IMR-90 (cell line): ENCODE measurements at regions not wholly inside any gene's neighbourhood (a gene's known extent, or its start where the extent isn't known, plus 50 kb on each side); places are given as distances from the start of the nearest gene placed in this dataset.

Source experiments
- ATAC-seq: fragments of 200-7000 bp; cut with Tn5 transposase; 2 replicates; pipeline ENCODE4 v1.9.1; 2020; ENCODE audit warnings: low read depth, mild to moderate bottlenecking, moderate library complexity
- BruUV-seq: library from RNA; stranded (reverse); fragments of 400-500 nt; replicated peaks from 2 replicates; lab custom pipeline; 2021; lab: Mats Ljungman, UMichigan
- CTCF ChIA-PET: fragments of 300-600 bp; formaldehyde crosslinking; extraction: SDS; loops from one replicate; lab custom pipeline; 2021; ENCODE audit warnings: antibody characterized with exemption; lab: Yijun Ruan, JAX
- POLR2A ChIA-PET: fragments of 300-600 bp; sonication (Branson Sonifier 250); formaldehyde crosslinking; loops from one replicate; lab custom pipeline; 2022; ENCODE audit warnings: antibody characterized with exemption; ENCODE audit not compliant: unreplicated experiment; lab: Charles Lee
- DNase-seq: peaks from one replicate; pipeline ENCODE4 v3.0.0; 2013
- H2AFZ ChIP-seq: replicated peaks from 2 replicates; pipeline ENCODE3; 2013; ENCODE audit warnings: low read length, mild to moderate bottlenecking; ENCODE audit not compliant: poor library complexity
- H2AK5ac ChIP-seq: 2 replicates; pipeline ENCODE4 v1.6.1; 2013; ENCODE audit warnings: low read depth, low read length, inconsistent platforms
- H2AK9ac ChIP-seq: replicated peaks from 2 replicates; pipeline ENCODE3; 2013; ENCODE audit warnings: mild to moderate bottlenecking, low read depth, low read length, moderate library complexity; ENCODE audit not compliant: poor library complexity
- H2BK120ac ChIP-seq: 2 replicates; pipeline ENCODE4 v1.6.1; 2013; ENCODE audit warnings: low read depth, low read length, inconsistent platforms
- H2BK15ac ChIP-seq: 3 replicates; pipeline ENCODE4 v1.6.1; 2013; ENCODE audit warnings: low read depth, low read length, inconsistent platforms
- H2BK20ac ChIP-seq: 2 replicates; pipeline ENCODE4 v1.6.1; 2013; ENCODE audit warnings: low read depth, mild to moderate bottlenecking, inconsistent platforms, low read length, moderate library complexity
- H2BK5ac ChIP-seq: 2 replicates; pipeline ENCODE4 v1.6.1; 2013; ENCODE audit warnings: mild to moderate bottlenecking, low read depth, low read length, inconsistent platforms; ENCODE audit not compliant: poor library complexity, severe bottlenecking
- H3K14ac ChIP-seq: replicated peaks from 2 replicates; pipeline ENCODE4 v1.6.1; 2013; ENCODE audit warnings: low read depth, low read length, inconsistent platforms
- H3K18ac ChIP-seq: 2 replicates; pipeline ENCODE4 v1.6.1; 2013; ENCODE audit warnings: low read depth, low read length, control low read depth
- H3K23ac ChIP-seq: 2 replicates; pipeline ENCODE4 v1.6.1; 2013; ENCODE audit warnings: low read depth, low read length, inconsistent platforms
- H3K27ac ChIP-seq: 2 replicates; pipeline ENCODE4 v1.5.1; 2013; ENCODE audit warnings: mild to moderate bottlenecking, control low read depth, low read length; ENCODE audit not compliant: insufficient read depth
- H3K27me3 ChIP-seq: 2 replicates; pipeline ENCODE4 v1.6.1; 2013; ENCODE audit warnings: low read length; ENCODE audit not compliant: control insufficient read depth, insufficient read depth
- H3K36me3 ChIP-seq: 2 replicates; pipeline ENCODE4 v1.6.1; 2013; ENCODE audit warnings: low read length, mixed read lengths; ENCODE audit not compliant: control insufficient read depth, insufficient read depth
- H3K4ac ChIP-seq: 2 replicates; pipeline ENCODE4 v1.6.1; 2013; ENCODE audit warnings: low read depth, low read length, inconsistent platforms
- H3K4me1 ChIP-seq: 2 replicates; pipeline ENCODE4 v1.6.1; 2013; ENCODE audit warnings: low read length, mixed read lengths; ENCODE audit not compliant: control insufficient read depth, insufficient read depth
- H3K4me2 ChIP-seq: 2 replicates; pipeline ENCODE4 v1.6.1; 2013; ENCODE audit warnings: low read depth, mild to moderate bottlenecking, control low read depth, low read length, moderate library complexity
- H3K4me3 ChIP-seq: 2 replicates; pipeline ENCODE4 v1.5.1; 2013; ENCODE audit warnings: low read depth, mild to moderate bottlenecking, control low read depth, low read length, moderate library complexity; ENCODE audit not compliant: insufficient read depth
- H3K56ac ChIP-seq: 2 replicates; pipeline ENCODE4 v1.6.1; 2013; ENCODE audit warnings: low read length, inconsistent platforms; ENCODE audit not compliant: insufficient read depth; ENCODE audit errors: extremely low read depth
- H3K79me1 ChIP-seq, 2 experiments: 2 replicates each; pipeline ENCODE4 v1.6.1; 2013; ENCODE audit warnings: low read length in 2 of 2, inconsistent platforms in 1 of 2, low read depth in 1 of 2
- H3K9ac ChIP-seq: 2 replicates; pipeline ENCODE4 v1.6.1; 2013; ENCODE audit warnings: low read depth, low read length, control low read depth
- H3K9me1 ChIP-seq: 2 replicates; pipeline ENCODE4 v1.6.1; 2013; ENCODE audit warnings: low read length, inconsistent platforms; ENCODE audit not compliant: insufficient read depth
- H3K9me3 ChIP-seq: 2 replicates; pipeline ENCODE4 v1.6.1; 2013; ENCODE audit warnings: low read length; ENCODE audit not compliant: control insufficient read depth, insufficient read depth
- H4K20me1 ChIP-seq: 2 replicates; pipeline ENCODE4 v1.6.1; 2013; ENCODE audit warnings: low read length, inconsistent platforms; ENCODE audit not compliant: insufficient read depth
- H4K5ac ChIP-seq: 2 replicates; pipeline ENCODE4 v1.6.1; 2013; ENCODE audit warnings: mild to moderate bottlenecking, low read depth, low read length, control low read depth
- H4K8ac ChIP-seq, 2 experiments: 2 replicates each; pipeline ENCODE4 v1.6.1; 2013; ENCODE audit warnings: low read depth in 2 of 2, low read length in 2 of 2, control low read depth in 1 of 2, inconsistent platforms in 1 of 2
- H4K91ac ChIP-seq: 2 replicates; pipeline ENCODE4 v1.6.1; 2013; ENCODE audit warnings: low read depth, low read length, inconsistent platforms; ENCODE audit not compliant: insufficient read depth
- BHLHE40 ChIP-seq: fragments of 150-350 bp; IDR thresholded peaks from 2 replicates; pipeline ENCODE4 v1.6.1; 2016; ENCODE audit warnings: mild to moderate bottlenecking, low read depth, low read length
- CEBPB ChIP-seq: IDR thresholded peaks from 2 replicates; pipeline ENCODE4 v1.6.1; 2012; ENCODE audit warnings: low read depth, low read length, improper control_type of control experiment
- CHD1 ChIP-seq: IDR thresholded peaks from 2 replicates; pipeline ENCODE4 v1.6.1; 2012; ENCODE audit warnings: low read depth, low read length, improper control_type of control experiment
- CTCF ChIP-seq: conservative IDR thresholded peaks from 2 replicates; pipeline ENCODE4 v1.5.1; 2012; ENCODE audit warnings: mild to moderate bottlenecking, low read depth, low read length, improper control_type of control experiment
- FOS ChIP-seq: fragments of 150-350 bp; IDR thresholded peaks from 2 replicates; pipeline ENCODE4 v1.6.1; 2016; ENCODE audit warnings: low read depth, low read length
- MAFK ChIP-seq: IDR thresholded peaks from 2 replicates; pipeline ENCODE4 v1.6.1; 2012; ENCODE audit warnings: low read depth, low read length, improper control_type of control experiment
- MAZ ChIP-seq: IDR thresholded peaks from 2 replicates; pipeline ENCODE4 v1.6.1; 2012; ENCODE audit warnings: low read depth, mild to moderate bottlenecking, low read length, improper control_type of control experiment, moderate library complexity, borderline replicate concordance
- MXI1 ChIP-seq: IDR thresholded peaks from 2 replicates; pipeline ENCODE4 v1.6.1; 2012; ENCODE audit warnings: low read depth, mild to moderate bottlenecking, low read length, moderate library complexity, borderline replicate concordance
- NFE2L2 ChIP-seq: fragments of 150-350 bp; IDR thresholded peaks from 2 replicates; pipeline ENCODE4 v1.6.1; 2016; ENCODE audit warnings: low read depth, mild to moderate bottlenecking, low read length
- POLR2A ChIP-seq: IDR thresholded peaks from 2 replicates; pipeline ENCODE4 v1.6.1; 2012; ENCODE audit warnings: mild to moderate bottlenecking, low read depth, low read length
- RAD21 ChIP-seq: IDR thresholded peaks from 2 replicates; pipeline ENCODE4 v1.6.1; 2012; ENCODE audit warnings: low read length, improper control_type of control experiment
- RCOR1 ChIP-seq: IDR thresholded peaks from 2 replicates; pipeline ENCODE4 v1.6.1; 2012; ENCODE audit warnings: mild to moderate bottlenecking, low read length, improper control_type of control experiment; ENCODE audit not compliant: insufficient replicate concordance
- RFX5 ChIP-seq: IDR thresholded peaks from 2 replicates; pipeline ENCODE4 v1.8.0; 2012; ENCODE audit warnings: low read depth, mild to moderate bottlenecking, low read length, moderate library complexity
- SMC3 ChIP-seq: fragments of 150-350 bp; IDR thresholded peaks from 2 replicates; pipeline ENCODE4 v1.6.1; 2016; ENCODE audit warnings: low read depth, mild to moderate bottlenecking, antibody characterized with exemption, low read length, moderate library complexity
- WGBS, 2 experiments: methylation state at CpG; one replicate each; pipeline versions ENCODE4 v1.1.5 to v1.1.7; 2013; ENCODE audit warnings: missing lambda C conversion rate in 2 of 2; ENCODE audit not compliant: insufficient read length in 1 of 2; ENCODE audit errors: extremely low coverage in 2 of 2; 5-methylcytosine and 5-hydroxymethylcytosine counted together
- dilution Hi-C: fragments of 300-500 bp; cut with HindIII; formaldehyde crosslinking; loops from one replicate; pipeline ENCODE4 v1.14.3; 2018; ENCODE audit warnings: low sequenced_read_pairs; ENCODE audit not compliant: unreplicated experiment
- in situ Hi-C: fragments of 300-500 bp; cut with MboI; formaldehyde crosslinking; loops from 3 replicates; pipeline ENCODE4 v1.14.3; 2019; ENCODE audit warnings: low sequenced_read_pairs, inconsistent platforms, mixed read lengths
- intact Hi-C: fragments of 100-400 bp; cut with micrococcal nuclease; formaldehyde crosslinking; loops from 2 replicates; pipeline ENCODE4 v1.10.0; 2022

GRCh38 chr21:35920436-35920835, 139.9 kb downstream of the SETD4 start:
- no peak overlapping the region for H3K4me2 ChIP-seq
- H3K9ac ChIP-seq = no peak overlapping the region
- H2AFZ ChIP-seq = no peak overlapping the region
- no peaks in the 10 kb centered on the region for H3K36me3 ChIP-seq
- no peak overlapping the region for H2AK5ac ChIP-seq
- H3K4ac ChIP-seq = no peak overlapping the region
- 0 out of 4 replicates have a peak, but pooled peaks cover 0 to under 1% of the 10 kb centered on the region in 2 experiments for H3K79me1 ChIP-seq
- no peak for ATAC-seq
- no peak overlapping the region for H3K4me3 ChIP-seq
- in situ Hi-C loops (no loop called here), dilution Hi-C loops (no loop called here), intact Hi-C loops (no loop called here)
- no peak for TF ChIP-seq CTCF
- no peak for TF ChIP-seq CEBPB
- no peak for TF ChIP-seq POLR2A
- no peak for TF ChIP-seq BHLHE40
- TF ChIP-seq SMC3 = no peak
- TF ChIP-seq FOS = no peak
- no peak for TF ChIP-seq CHD1
- no peak for TF ChIP-seq MAZ
- no peak for TF ChIP-seq RFX5
- TF ChIP-seq RAD21 = no peak
- no peak for TF ChIP-seq RCOR1
- TF ChIP-seq MXI1 = no peak
- no peak for TF ChIP-seq MAFK
- no peak for TF ChIP-seq NFE2L2
- no TSS peak for BruUV-seq
- H4K8ac ChIP-seq = no peak overlapping the region
- no peak for DNase-seq
- ChIA-PET POLR2A (interaction anchor here (0.7 kb wide), 1 partner anchor 71 kb away, joined by 5 read pairs; no protein-coding TSS in a partner anchor), CTCF (no interaction called here)
- WGBS, 2 experiments = no CpG with 5 or more reads among the region's 3 CpGs
- no peak overlapping the region for H3K23ac ChIP-seq
- no peaks in the 10 kb centered on the region for H3K9me3 ChIP-seq
- peaks cover 10% of the 10 kb centered on the region for H3K4me1 ChIP-seq
- no peak overlapping the region for H3K18ac ChIP-seq
- no peak overlapping the region for H4K5ac ChIP-seq
- H2AK9ac ChIP-seq = no peak overlapping the region
- no peak overlapping the region for H3K14ac ChIP-seq
- no peak overlapping the region for H2BK5ac ChIP-seq
- no peaks in the 10 kb centered on the region for H4K20me1 ChIP-seq
- H3K9me1 ChIP-seq = 0 out of 2 replicates have a peak, but pooled peaks cover 1% of the 10 kb centered on the region
- H2BK15ac ChIP-seq = no peak overlapping the region
- no peak overlapping the region for H3K56ac ChIP-seq
- H2BK120ac ChIP-seq = no peak overlapping the region
- no peaks in the 10 kb centered on the region for H3K27me3 ChIP-seq
- H4K91ac ChIP-seq = no peak overlapping the region
- H2BK20ac ChIP-seq = no peak overlapping the region
- H3K27ac ChIP-seq = no peak overlapping the region
